Smooth muscle cell (in vitro differentiated cells): ENCODE measurements at regions not wholly inside any gene's neighbourhood (a gene's known extent, or its start where the extent isn't known, plus 50 kb on each side); places are given as distances from the start of the nearest gene placed in this dataset.

ENCODE experiments used
- DNase-seq: peaks from one replicate; lab custom pipeline; 2025; ENCODE audit not compliant: unreplicated experiment; lab: John Stamatoyannopoulos, UW
- H2AFZ ChIP-seq: fragments of 200-600 bp; sonication (generic); 2 replicates; pipeline ENCODE4 v1.6.0; 2016; ENCODE audit warnings: antibody characterized with exemption, low read depth, mild to moderate bottlenecking
- H3F3A ChIP-seq: fragments of 200-600 bp; sonication (generic); 2 replicates; pipeline ENCODE4 v1.6.0; 2017; ENCODE audit warnings: antibody characterized with exemption, low read depth
- H3K27ac ChIP-seq: fragments of 200-600 bp; sonication (generic); 2 replicates; pipeline ENCODE4 v1.5.1; 2016; ENCODE audit warnings: low read depth, mild to moderate bottlenecking
- H3K27me3 ChIP-seq: fragments of 200-600 bp; sonication (generic); 2 replicates; pipeline ENCODE4 v1.6.1; 2016; ENCODE audit warnings: low read depth, mild to moderate bottlenecking
- H3K36me3 ChIP-seq: fragments of 200-600 bp; sonication (generic); 2 replicates; pipeline ENCODE4 v1.5.1; 2016; ENCODE audit warnings: low read depth
- H3K4me1 ChIP-seq: fragments of 200-600 bp; sonication (generic); 2 replicates; pipeline ENCODE4 v1.5.1; 2016; ENCODE audit warnings: low read depth
- H3K4me2 ChIP-seq: fragments of 200-600 bp; sonication (generic); 2 replicates; pipeline ENCODE4 v1.6.0; 2016; ENCODE audit warnings: mild to moderate bottlenecking
- H3K4me3 ChIP-seq: fragments of 200-600 bp; sonication (generic); 2 replicates; pipeline ENCODE4 v1.5.1; 2016; ENCODE audit warnings: mild to moderate bottlenecking
- H3K79me2 ChIP-seq: fragments of 200-600 bp; sonication (generic); 2 replicates; pipeline ENCODE4 v1.6.0; 2016; ENCODE audit warnings: low read depth, mild to moderate bottlenecking
- H3K9ac ChIP-seq: fragments of 200-600 bp; sonication (generic); 2 replicates; pipeline ENCODE4 v1.6.0; 2016; ENCODE audit warnings: low read depth
- H3K9me3 ChIP-seq: fragments of 200-600 bp; sonication (generic); replicated peaks from 2 replicates; pipeline ENCODE4 v1.5.1; 2016; ENCODE audit warnings: low read depth
- H4K20me1 ChIP-seq: fragments of 200-600 bp; sonication (generic); 2 replicates; pipeline ENCODE4 v1.6.0; 2016; ENCODE audit warnings: low read depth
- CTCF ChIP-seq: fragments of 200-600 bp; sonication (generic); IDR thresholded peaks from 2 replicates; pipeline ENCODE4 v1.5.1; 2017; ENCODE audit warnings: borderline replicate concordance, mild to moderate bottlenecking, antibody characterized with exemption; ENCODE audit not compliant: insufficient read depth, poor library complexity, severe bottlenecking
- WGBS: methylation state at CpG from one replicate; pipeline ENCODE4 v1.1.7; 2016; ENCODE audit warnings: low lambda C conversion rate; 5-methylcytosine and 5-hydroxymethylcytosine counted together

- no peak overlapping the region for H3K4me2 ChIP-seq
- no peak overlapping the region for H3K27ac ChIP-seq
- no peak overlapping the region for H3K4me3 ChIP-seq
- H3F3A ChIP-seq: no peaks in the 10 kb centered on the region
- no peak overlapping the region for H3K9ac ChIP-seq
- peak overlapping the region; percentile 57 for H2AFZ ChIP-seq
- H3K4me1 ChIP-seq: no peaks in the 10 kb centered on the region
- TF ChIP-seq CTCF: no peak
- no peaks in the 10 kb centered on the region for H3K36me3 ChIP-seq
- no peaks in the 10 kb centered on the region for H3K9me3 ChIP-seq
- DNase-seq: no peak
- H3K27me3 ChIP-seq: no peaks in the 10 kb centered on the region
- H4K20me1 ChIP-seq: no peaks in the 10 kb centered on the region
- no peaks in the 10 kb centered on the region for H3K79me2 ChIP-seq
These were observed 374.9 kb upstream of the SEMA3D start for GRCh38 chr7:85561706-85562105.

- WGBS: 73% methylated on average over 5 of the region's 5 CpGs
- Histone ChIP-seq H3F3A (no peaks in the 10 kb centered on the region), H3K9ac (no peak overlapping the region), H3K36me3 (no peaks in the 10 kb centered on the region), H3K79me2 (no peaks in the 10 kb centered on the region), H3K27ac (no peak overlapping the region), H2AFZ (no peak overlapping the region), H3K4me1 (no peaks in the 10 kb centered on the region), H4K20me1 (no peaks in the 10 kb centered on the region), H3K4me2 (no peak overlapping the region), H3K27me3 (no peaks in the 10 kb centered on the region), H3K4me3 (no peak overlapping the region), H3K9me3 (no peaks in the 10 kb centered on the region)
- TF ChIP-seq CTCF: peak; percentile 81
- DNase-seq: no peak
These were observed 367.7 kb upstream of the SEMA3D start for GRCh38 chr7:85554236-85555178.

- H3K4me1 ChIP-seq: no peaks in the 10 kb centered on the region
- no peaks in the 10 kb centered on the region for H3K9me3 ChIP-seq
- H3K27ac ChIP-seq: no peak overlapping the region
- no peaks in the 10 kb centered on the region for H3F3A ChIP-seq
- H3K36me3 ChIP-seq: no peaks in the 10 kb centered on the region
- no peak for DNase-seq
- H3K9ac ChIP-seq: no peak overlapping the region
- no peaks in the 10 kb centered on the region for H3K27me3 ChIP-seq
- no peaks in the 10 kb centered on the region for H4K20me1 ChIP-seq
- TF ChIP-seq CTCF: no peak
- no peak overlapping the region for H3K4me3 ChIP-seq
- H3K4me2 ChIP-seq: no peak overlapping the region
- 88% methylated on average over 3 of the region's 3 CpGs for WGBS
- no peak overlapping the region for H2AFZ ChIP-seq
- no peaks in the 10 kb centered on the region for H3K79me2 ChIP-seq
These were observed 349.3 kb upstream of the SEMA3D start for GRCh38 chr7:85535974-85536729.
